ENCODE measurements at regions not wholly inside any gene's neighbourhood (a gene's known extent, or its start where the extent isn't known, plus 50 kb on each side); places are given as distances from the start of the nearest gene placed in this dataset.

DNA sequence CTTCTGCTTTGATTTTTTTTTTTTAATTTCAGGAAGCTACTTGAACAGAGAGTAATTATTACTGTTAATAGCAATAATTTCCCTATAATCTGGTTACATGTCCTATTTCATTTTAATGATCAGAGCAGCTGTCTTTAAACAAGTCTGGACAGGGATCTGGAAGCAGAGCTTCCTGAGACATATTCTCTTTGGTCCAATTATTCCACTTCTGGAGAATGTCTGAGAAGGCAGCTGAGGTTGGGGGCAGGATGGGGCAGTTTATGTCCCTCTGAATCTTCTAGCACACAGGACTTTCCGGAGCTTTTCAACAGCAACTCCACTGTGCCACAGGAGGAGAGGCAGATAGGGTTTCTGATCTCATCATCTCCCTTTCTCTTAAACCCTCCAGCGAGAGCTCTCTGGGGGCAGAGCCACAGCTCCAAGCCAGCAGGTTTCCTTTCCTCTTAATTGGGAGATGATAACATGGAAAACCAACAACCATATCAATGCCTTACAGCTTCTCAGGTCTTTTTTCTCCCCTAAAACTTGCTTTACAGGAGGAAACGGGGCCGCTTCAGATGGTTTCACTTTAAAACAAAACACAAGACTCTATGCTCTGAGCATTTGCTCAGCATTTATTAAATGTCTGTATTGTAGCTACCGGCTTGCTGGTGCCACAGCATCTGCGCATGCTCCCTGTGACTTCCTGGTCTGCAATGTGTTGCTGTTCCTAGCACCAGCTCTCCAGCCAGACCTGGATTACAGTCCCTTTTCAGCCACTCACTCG is 425.7 kb upstream of the USP24 start:
- TF ChIP-seq, protein P1, sequence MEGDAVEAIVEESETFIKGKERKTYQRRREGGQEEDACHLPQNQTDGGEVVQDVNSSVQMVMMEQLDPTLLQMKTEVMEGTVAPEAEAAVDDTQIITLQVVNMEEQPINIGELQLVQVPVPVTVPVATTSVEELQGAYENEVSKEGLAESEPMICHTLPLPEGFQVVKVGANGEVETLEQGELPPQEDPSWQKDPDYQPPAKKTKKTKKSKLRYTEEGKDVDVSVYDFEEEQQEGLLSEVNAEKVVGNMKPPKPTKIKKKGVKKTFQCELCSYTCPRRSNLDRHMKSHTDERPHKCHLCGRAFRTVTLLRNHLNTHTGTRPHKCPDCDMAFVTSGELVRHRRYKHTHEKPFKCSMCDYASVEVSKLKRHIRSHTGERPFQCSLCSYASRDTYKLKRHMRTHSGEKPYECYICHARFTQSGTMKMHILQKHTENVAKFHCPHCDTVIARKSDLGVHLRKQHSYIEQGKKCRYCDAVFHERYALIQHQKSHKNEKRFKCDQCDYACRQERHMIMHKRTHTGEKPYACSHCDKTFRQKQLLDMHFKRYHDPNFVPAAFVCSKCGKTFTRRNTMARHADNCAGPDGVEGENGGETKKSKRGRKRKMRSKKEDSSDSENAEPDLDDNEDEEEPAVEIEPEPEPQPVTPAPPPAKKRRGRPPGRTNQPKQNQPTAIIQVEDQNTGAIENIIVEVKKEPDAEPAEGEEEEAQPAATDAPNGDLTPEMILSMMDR (IDR thresholded peaks at IDR 0.05): no peak
- TF ChIP-seq EZH2phosphoT487 (IDR thresholded peaks at IDR 0.05): no peak

All from neural progenitor cell (in vitro differentiated cells).